DMS 273 (cell line): ENCODE measurements at regions not wholly inside any gene's neighbourhood (a gene's known extent, or its start where the extent isn't known, plus 50 kb on each side); places are given as distances from the start of the nearest gene placed in this dataset.
A peak's percentile ranks its signal among the peaks of the same experiment; 100 is the strongest.
"Not testable (repeated sequence)": the region's sequence is repeated elsewhere in the genome, so short reads cannot be mapped to it uniquely, and the experiment has no call there.

ENCODE experiments used
- DNase-seq: peaks from one replicate; lab custom pipeline; 2025; ENCODE audit not compliant: unreplicated experiment; lab: John Stamatoyannopoulos, UW

GRCh38 chr4:142897518-142897917 is 51.4 kb upstream of the INPP4B start:
- DNase-seq, result not testable (repeated sequence)

DNA sequence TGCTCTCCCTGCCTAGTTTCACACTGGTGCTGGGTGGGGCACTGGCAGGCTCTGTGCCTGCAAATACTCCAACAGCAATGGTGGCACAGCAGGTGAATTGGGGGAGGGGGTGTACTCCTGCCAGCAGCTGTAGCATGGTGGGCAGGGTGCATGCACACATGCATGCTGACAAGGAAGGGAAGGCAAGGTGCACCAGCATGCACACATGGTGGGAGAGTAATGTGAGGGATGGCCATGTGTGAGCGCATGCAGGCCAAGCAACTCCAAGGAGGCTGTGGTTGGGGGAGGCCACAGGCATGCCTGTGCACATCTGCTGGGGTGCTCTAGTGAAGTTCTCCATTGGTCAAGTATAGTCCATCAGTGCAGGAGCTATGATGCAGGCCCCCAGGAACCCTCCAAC is 54.5 kb upstream of the INPP4B start:
- no peak for DNase-seq

DNA sequence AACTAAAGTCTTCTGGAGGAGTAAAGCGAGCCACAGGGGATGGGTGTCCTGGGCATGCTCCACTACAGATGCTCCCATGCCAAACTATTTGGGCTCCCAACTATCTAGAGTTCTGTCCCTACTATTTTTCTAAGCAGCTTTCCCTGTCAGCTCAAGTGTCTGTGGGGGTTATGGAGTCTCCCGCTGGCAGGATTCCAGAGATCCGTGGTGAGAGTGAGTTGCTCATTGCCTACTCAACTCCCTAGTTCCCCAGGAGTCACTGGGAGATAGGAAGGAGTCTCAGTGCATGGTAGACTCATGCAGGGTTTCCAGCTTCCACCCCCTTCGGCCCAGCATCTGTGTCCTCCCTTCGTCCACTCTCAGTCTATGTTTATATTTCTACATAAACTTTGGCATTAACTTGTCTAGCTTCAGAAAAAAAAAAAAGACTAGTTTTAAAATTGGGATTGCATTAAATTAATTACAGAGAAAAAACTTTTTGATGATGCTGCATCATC is 55.1 kb upstream of the INPP4B start:
- DNase-seq, result no peak

DNA sequence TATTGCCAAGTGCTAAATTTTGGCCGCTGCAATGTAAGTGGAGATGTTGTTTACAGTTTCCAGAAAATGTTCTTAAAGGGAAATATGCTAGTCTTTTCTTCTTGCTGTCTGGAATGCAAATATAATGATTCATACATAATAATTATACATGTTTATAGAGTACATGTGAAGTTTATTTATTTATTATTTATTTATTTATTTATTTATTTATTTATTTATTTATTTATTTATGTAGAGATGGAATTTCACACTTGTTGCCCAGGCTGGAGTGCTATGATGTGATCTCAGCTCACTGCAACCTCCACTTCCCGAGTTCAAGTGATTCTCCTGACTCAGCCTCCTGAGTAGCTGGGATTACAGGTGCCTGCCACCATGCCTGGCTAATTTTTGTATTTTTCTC is 57.5 kb upstream of the INPP4B start:
- not testable (repeated sequence) for DNase-seq

- no peak for DNase-seq
Observed at GRCh38 chr4:142909908-142910307, 63.8 kb upstream of the INPP4B start.

DNA sequence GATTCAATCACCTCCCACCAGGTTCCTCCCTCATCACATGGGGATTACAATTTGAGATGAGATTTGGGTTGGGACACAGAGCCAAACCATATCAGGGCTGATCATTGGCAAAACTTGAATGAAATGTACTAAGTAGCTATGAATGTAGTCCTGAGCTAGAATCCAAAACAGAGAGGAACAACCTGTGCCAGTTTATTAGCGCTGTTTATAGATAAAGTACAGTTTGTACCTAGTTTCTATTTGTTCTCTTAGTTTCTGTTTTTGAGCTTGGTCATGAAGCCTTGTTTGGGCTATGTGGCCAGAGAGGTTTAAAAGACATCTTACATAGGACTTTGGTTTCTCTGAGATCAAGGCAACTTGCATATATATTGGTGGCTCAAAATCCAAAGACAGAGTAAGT is 66.9 kb upstream of the INPP4B start:
- DNase-seq, result no peak

DNA sequence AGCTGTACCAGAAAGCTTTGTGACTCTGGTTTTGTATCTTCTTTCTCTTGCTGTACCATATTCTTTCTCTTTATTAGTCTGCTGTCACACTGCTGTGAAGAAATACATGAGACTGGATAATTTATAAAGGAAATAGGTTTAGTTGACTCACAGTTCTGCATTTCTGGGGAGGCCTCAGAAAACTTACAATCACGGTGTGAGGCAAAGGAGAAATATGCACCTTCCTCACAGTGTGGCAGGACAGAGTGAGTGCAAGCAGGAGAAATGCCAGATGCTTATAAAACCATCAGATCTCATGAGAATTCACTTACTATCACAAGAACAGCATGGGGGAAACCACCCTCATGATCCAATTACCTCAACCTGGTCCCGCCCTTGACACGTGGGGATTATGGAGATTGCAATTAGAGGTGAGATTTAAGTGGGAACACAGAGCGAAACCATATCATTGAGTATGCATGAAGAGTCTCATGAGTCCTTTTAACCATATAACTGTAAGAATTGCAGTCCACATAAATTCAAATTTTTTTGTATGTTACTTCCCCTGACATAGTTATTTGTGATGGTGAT is 67.4 kb upstream of the INPP4B start:
- DNase-seq, result no peak

- DNase-seq, result no peak
Observed at GRCh38 chr4:142917678-142918077, 71.6 kb upstream of the INPP4B start.

GRCh38 chr4:142922720-142923119 is 76.6 kb upstream of the INPP4B start:
- no peak for DNase-seq

- no peak for DNase-seq
Observed at GRCh38 chr4:142923619-142924018, 77.5 kb upstream of the INPP4B start.

DNA sequence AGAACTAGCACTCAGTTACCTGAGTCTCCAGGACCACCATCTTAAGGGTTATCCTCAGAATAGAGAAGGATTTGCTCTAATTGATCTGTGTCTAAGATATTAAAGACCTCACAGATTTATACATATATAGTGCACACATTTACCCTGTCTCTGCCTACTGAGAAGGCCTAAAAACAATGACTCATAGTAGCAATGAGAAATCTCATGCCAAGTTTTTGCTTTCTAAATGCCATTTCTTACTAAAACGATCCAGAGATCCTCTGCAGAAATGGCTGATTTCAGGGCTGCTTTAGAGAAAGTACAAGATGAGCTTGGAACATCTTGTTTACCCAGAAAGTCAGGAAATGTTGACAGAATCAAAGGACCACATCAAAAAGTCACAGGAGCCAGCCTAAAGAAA is 79.1 kb upstream of the INPP4B start:
- DNase-seq, result no peak

- DNase-seq, result no peak
Observed at GRCh38 chr4:142927721-142928120, 81.6 kb upstream of the INPP4B start.

DNA sequence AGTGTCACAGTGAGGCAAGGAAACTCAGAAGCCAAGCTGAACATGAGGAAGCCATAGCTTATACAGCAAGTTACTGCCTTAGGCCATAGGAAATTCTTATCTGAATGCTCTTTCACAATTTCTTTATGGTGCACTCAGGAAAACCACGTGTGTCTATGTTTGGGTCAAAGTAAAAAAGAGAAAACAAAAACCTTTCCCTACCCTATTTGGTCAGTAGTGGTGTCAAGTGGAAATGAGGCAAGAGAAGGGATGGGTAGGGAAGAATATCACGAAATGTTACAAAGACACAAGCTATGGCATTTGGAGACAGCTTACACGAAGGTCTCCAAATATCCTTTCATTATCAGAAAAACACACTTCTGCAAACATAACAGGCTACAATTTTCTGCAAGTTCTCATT is 83.4 kb upstream of the INPP4B start:
- DNase-seq, result no peak

DNA sequence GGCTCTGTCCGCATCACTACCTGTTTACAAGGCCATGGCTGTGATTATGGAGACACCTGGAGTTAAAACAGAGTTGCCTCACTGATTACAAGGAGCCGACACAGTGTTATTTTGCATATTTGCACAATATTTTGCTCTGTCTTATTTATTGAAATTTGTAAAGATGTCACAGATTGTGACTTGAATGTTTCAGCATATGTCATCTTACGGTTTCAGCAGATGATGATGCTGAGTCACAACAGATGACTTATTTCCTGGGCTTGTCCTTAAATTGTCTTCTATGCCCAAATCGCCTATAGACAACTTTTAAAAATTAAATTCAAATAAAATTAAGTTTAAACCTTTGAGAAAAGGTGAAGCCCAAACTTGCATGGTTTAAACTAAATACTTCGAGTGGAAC is 87.1 kb upstream of the INPP4B start:
- DNase-seq, result no peak

GRCh38 chr4:142940425-142941330 is 94.6 kb upstream of the INPP4B start:
- peak; percentile 62 for DNase-seq

GRCh38 chr4:142944565-142944964 is 98.5 kb upstream of the INPP4B start:
- no peak for DNase-seq

GRCh38 chr4:142952821-142953580 is 106.9 kb upstream of the INPP4B start:
- DNase-seq, result no peak

DNA sequence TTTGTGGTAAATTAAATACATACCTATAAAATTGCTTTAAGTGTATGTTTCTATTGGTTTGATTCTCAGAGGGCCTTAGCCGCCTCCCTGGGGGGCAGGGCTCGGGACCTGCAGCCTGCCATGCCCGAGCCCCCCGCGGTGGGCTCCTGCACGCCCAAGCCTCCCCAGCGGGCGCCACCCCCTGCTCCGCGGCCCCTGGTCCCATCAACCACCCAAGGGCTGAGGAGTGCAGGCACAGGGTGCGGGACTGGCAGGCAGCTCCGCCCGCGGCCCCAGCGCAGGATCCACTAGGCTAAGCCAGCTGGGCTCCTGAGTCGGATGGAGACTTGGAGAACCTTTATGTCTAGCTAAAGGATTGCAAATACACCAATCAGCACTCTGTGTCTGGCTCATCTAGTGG is 108.3 kb upstream of the INPP4B start:
- no peak for DNase-seq

- no peak for DNase-seq
Observed at GRCh38 chr4:142955501-142955900, 109.4 kb upstream of the INPP4B start.

GRCh38 chr4:142959173-142959572 is 113.1 kb upstream of the INPP4B start:
- DNase-seq, result no peak

- DNase-seq, result no peak
Observed at GRCh38 chr4:142960126-142960525, 114.0 kb upstream of the INPP4B start.
